Thoracic aorta (tissue), 2 donors: ENCODE measurements at regions not wholly inside any gene's neighbourhood (a gene's known extent, or its start where the extent isn't known, plus 50 kb on each side); places are given as distances from the start of the nearest gene placed in this dataset.

ENCODE experiments used
- ATAC-seq: fragments of 150-250 bp; one replicate; pipeline ENCODE4 v1.8.0; 2017; ENCODE audit warnings: low read depth; ENCODE audit not compliant: insufficient number of reproducible peaks, low FRiP score
- DNase-seq: peaks from one replicate; pipeline ENCODE4 v3.0.0-alpha.2; 2020; ENCODE audit warnings: low spot score
- H3K27ac ChIP-seq, 2 donors: fragments of 200-600 bp; sonication (generic); 1 replicate in 1 of 2; 2 replicates in 1 of 2; pipeline ENCODE4 v1.5.1; 2016; ENCODE audit warnings: mild to moderate bottlenecking in 2 of 2, moderate library complexity in 2 of 2
- H3K27me3 ChIP-seq: fragments of 200-600 bp; sonication (generic); replicated peaks from 2 replicates; pipeline ENCODE4 v1.6.0; 2016; ENCODE audit warnings: mild to moderate bottlenecking; ENCODE audit not compliant: insufficient read depth
- H3K36me3 ChIP-seq: fragments of 200-600 bp; sonication (generic); one replicate; pipeline ENCODE4 v1.5.1; 2016
- H3K4me1 ChIP-seq, 2 donors: fragments of 200-600 bp; sonication (generic); 1 replicate in 1 of 2; 2 replicates in 1 of 2; pipeline versions ENCODE4 v1.5.1 to v1.6.0; 2016; ENCODE audit warnings: low read depth in 2 of 2, mild to moderate bottlenecking in 1 of 2; ENCODE audit not compliant: control insufficient read depth in 1 of 2
- H3K4me3 ChIP-seq: fragments of 200-600 bp; sonication (generic); 2 replicates; pipeline ENCODE4 v1.5.1; 2016; ENCODE audit warnings: mild to moderate bottlenecking
- H3K9me3 ChIP-seq: fragments of 200-600 bp; sonication (generic); 2 replicates; pipeline ENCODE4 v1.5.1; 2016
- TF ChIP-seq, protein P1 (sequence below): fragments of 200-600 bp; sonication (generic); IDR thresholded peaks from one replicate; pipeline ENCODE4 v1.5.1; 2019; ENCODE audit warnings: antibody characterized with exemption

DNA sequence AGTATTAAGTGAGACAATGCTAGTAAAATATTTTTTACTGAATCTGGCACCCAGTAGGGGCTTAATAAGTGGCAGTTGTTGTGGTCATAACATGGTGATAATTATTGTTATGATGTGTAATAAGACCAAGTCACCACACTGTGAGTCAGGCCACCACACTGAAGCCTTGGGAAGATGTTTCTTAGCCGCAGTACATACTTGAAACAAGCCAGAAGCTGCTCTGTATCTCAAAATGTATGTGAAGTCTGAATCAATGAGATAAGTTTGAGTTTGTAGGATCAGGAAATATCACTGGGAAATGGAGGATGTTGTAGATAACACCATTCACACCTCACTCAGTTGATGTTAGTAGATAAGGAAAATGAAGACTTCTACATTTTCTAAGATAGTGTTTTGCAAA is 51.3 kb upstream of the PTPN3 start:
- DNase-seq (no peak), ATAC-seq (no peak)
- no peaks in the 10 kb centered on the region for H3K36me3 ChIP-seq
- H3K9me3 ChIP-seq: peaks cover 8% of the 10 kb centered on the region
- H3K27ac ChIP-seq: no peak overlapping the region
- TF ChIP-seq, protein P1, sequence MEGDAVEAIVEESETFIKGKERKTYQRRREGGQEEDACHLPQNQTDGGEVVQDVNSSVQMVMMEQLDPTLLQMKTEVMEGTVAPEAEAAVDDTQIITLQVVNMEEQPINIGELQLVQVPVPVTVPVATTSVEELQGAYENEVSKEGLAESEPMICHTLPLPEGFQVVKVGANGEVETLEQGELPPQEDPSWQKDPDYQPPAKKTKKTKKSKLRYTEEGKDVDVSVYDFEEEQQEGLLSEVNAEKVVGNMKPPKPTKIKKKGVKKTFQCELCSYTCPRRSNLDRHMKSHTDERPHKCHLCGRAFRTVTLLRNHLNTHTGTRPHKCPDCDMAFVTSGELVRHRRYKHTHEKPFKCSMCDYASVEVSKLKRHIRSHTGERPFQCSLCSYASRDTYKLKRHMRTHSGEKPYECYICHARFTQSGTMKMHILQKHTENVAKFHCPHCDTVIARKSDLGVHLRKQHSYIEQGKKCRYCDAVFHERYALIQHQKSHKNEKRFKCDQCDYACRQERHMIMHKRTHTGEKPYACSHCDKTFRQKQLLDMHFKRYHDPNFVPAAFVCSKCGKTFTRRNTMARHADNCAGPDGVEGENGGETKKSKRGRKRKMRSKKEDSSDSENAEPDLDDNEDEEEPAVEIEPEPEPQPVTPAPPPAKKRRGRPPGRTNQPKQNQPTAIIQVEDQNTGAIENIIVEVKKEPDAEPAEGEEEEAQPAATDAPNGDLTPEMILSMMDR: no peak
- no peak overlapping the region for H3K4me3 ChIP-seq
- H3K27me3 ChIP-seq: no peaks in the 10 kb centered on the region
- H3K4me1 ChIP-seq: no peaks in the 10 kb centered on the region

DNA sequence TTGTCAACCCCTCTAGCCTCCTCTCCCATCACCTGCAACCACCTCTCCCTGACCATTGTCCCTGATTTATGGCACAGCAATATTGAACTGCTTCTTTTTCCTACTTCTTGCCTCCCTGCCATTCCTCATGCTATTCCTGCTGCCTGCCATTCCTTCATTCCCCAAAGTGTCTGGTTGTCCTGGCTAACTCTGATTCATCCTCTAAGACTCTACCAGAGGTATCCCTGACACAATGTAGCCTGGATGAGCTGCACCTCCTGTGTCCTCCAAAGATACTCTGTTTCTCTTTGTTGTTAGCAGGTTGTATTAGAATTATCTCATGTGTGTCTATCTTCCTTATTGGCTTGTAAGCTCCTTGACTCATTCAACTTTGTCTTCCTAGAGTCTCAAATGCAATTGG is 53.5 kb upstream of the PTPN3 start:
- no peak for ATAC-seq
- no peak overlapping the region for H3K27ac ChIP-seq
- no peaks in the 10 kb centered on the region for H3K36me3 ChIP-seq
- TF ChIP-seq, protein P1: no peak
- H3K4me1 ChIP-seq: no peaks in the 10 kb centered on the region
- no peaks in the 10 kb centered on the region for H3K27me3 ChIP-seq
- no peaks in the 10 kb centered on the region for H3K9me3 ChIP-seq
- DNase-seq: no peak
- H3K4me3 ChIP-seq: no peak overlapping the region

DNA sequence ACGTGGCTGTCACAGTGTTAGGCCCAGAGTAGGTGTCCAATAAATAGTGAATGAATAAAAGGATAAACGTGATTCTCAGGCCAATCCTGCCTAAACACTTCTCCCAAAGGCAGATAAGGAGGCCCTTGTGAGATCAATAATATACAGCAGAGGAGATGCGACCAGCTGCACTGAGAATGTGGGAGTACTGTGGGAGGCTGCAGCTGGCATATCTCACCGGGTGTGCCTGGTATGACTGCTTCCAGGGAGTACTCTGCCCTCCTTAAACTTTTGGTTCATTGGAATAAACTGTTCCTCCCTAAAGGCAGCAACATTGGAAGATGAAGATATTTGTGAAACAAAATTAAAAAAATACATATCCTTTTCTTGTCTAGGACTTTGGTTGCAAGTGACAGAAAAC is 57.1 kb upstream of the PTPN3 start:
- H3K27ac ChIP-seq: no peak overlapping the region
- H3K36me3 ChIP-seq: no peaks in the 10 kb centered on the region
- DNase-seq (no peak), ATAC-seq (no peak)
- H3K9me3 ChIP-seq: no peaks in the 10 kb centered on the region
- no peaks in the 10 kb centered on the region for H3K27me3 ChIP-seq
- H3K4me3 ChIP-seq: no peak overlapping the region
- H3K4me1 ChIP-seq: peaks cover 2 to 22% of the 10 kb centered on the region in 2 donors
- TF ChIP-seq, protein P1: no peak

DNA sequence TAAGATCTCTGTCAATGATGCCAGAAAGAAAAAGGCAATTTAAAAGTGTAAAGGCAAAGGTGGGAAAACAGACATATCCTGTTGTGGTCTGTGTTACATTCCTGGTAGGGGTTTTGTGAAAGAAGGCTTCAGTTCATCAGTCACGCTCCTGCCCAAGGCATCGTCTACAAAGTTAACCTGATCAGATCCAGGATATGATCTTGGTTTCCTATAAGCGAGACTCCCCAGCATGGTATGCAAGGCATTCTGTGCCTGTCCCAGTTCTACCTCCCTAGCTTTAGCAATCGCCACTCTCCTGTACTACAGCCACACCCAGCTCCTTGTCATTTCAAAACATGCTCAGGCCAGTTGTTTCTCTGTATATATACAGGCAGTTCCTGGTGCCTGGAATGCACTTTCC is 58.0 kb upstream of the PTPN3 start:
- H3K9me3 ChIP-seq: no peaks in the 10 kb centered on the region
- ATAC-seq: no peak
- no peaks in the 10 kb centered on the region for H3K36me3 ChIP-seq
- DNase-seq: no peak
- H3K4me3 ChIP-seq: no peak overlapping the region
- peaks cover 6 to 26% of the 10 kb centered on the region in 2 donors for H3K4me1 ChIP-seq
- no peaks in the 10 kb centered on the region for H3K27me3 ChIP-seq
- H3K27ac ChIP-seq: no peak overlapping the region
- TF ChIP-seq, protein P1: no peak

DNA sequence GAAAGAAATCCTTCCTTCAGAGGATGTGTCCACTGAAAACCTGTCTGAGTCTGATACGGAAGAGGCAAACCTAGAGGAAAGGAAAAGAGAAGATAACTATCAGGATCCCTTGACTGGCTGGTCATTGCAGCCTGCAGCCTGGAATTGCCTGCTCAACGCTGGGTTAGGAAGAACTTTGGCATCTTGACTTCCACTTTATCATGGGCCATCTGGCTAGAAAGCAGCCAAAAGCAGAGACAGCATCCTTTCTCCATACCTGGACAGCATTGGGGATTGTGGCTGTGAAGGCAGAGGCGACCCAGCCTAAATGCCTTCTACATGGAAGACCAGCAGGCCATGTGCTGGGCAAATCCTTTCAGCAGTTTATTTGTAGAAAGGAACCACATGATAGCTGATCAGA is 58.7 kb upstream of the PTPN3 start:
- Histone ChIP-seq H3K27me3 (no peaks in the 10 kb centered on the region), H3K4me1 (peaks cover 6 to 26% of the 10 kb centered on the region in 2 donors), H3K4me3 (no peak overlapping the region), H3K36me3 (no peaks in the 10 kb centered on the region), H3K9me3 (no peaks in the 10 kb centered on the region), H3K27ac (no peak overlapping the region)
- no peak for ATAC-seq
- no peak for DNase-seq
- TF ChIP-seq, protein P1: no peak
